GM13977 (cell line): ENCODE measurements at regions not wholly inside any gene's neighbourhood (a gene's known extent, or its start where the extent isn't known, plus 50 kb on each side); places are given as distances from the start of the nearest gene placed in this dataset.

Source experiments
- DNase-seq: peaks from one replicate; pipeline ENCODE4 v3.0.0; 2012; ENCODE audit warnings: low spot score
- CTCF ChIP-seq: IDR thresholded peaks from 2 replicates; pipeline ENCODE4 v1.5.1; 2012; ENCODE audit warnings: mild to moderate bottlenecking, control low read depth; ENCODE audit not compliant: insufficient read depth; ENCODE audit errors: extremely low read depth, missing control alignments
- in situ Hi-C: fragments of 300-500 bp; cut with MboI; formaldehyde crosslinking; loops from one replicate; pipeline ENCODE4 v1.12.0; 2022; ENCODE audit warnings: low sequenced_read_pairs, low pct_unique_long_range_greater_than_20kb, mixed read lengths, inconsistent platforms; ENCODE audit not compliant: unreplicated experiment

DNA sequence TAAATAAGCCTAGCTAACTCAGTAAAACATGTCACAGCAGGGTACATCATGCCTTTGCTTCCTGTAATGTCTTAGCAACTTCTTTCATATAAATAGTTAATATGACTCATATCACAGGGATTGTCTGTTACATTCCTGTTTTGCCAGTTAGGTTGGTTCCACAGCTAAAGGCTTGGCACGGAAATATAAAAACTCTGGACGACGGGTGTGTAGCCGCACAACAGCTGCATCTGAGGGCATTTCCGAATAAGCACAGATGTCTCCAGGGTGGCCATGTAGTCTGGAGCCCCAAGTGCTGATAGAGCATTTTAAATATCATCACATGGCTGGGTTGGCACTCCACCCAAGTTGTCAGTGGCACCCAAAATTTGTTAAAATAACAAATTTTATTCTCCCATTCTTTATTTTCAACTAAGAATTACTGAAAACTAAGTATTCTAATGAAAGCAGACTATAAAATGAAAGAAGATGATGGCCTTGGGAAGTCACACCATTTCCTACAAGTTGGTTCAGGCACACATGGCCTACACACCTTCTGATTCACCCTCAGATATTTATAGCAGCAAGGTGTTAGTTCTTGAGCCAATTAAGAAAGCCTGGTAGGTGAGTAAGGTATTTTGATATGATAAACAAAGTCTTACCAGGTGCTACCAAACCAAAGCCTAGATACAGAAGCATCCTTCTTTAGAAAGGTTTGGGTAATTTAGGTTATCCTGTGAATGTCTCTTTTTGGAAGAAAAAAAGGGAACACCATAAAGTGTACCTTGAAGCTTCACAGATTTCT is 61.8 kb upstream of the STK17B start:
- no peak for DNase-seq
- in situ Hi-C loops = no loop called here
- no peak for TF ChIP-seq CTCF

GRCh38 chr2:196233805-196234475 is 62.6 kb upstream of the STK17B start:
- no peak for TF ChIP-seq CTCF
- in situ Hi-C loops = no loop called here
- peak; percentile 12 for DNase-seq

GRCh38 chr2:196234672-196235071 is 63.3 kb upstream of the STK17B start:
- in situ Hi-C loops = no loop called here
- TF ChIP-seq CTCF = no peak
- DNase-seq = no peak

DNA sequence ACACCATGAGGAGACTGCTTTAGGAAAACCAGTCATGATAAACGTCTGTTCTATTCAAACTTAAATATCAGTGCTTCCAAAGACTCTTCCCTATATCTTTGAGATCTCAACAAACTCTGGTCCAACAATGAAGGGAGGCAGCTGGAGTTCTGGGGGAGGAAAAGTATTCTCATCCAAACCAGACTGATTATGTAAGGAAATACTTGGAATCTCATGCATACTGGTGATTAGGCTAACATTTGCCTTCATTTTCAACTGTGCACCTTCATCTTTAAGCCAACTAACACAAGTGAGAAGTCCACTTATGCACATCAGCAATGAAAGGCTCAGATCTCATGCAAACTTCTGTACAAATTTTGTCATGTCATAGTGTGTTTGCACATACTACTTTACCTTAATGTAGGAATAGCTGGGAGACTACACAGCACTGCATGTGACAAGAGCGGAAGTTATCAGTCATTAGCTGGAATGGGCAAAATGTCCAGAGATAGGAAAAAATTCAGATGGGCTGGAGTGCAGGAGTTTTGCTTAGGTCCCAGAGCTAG is 67.5 kb upstream of the STK17B start:
- in situ Hi-C loops = no loop called here
- no peak for DNase-seq
- no peak for TF ChIP-seq CTCF

GRCh38 chr2:196239622-196240587 is 68.5 kb upstream of the STK17B start:
- in situ Hi-C loops = no loop called here
- TF ChIP-seq CTCF = peak; percentile 10
- DNase-seq = peak; percentile 46

- no peak for DNase-seq
- peak; percentile 19 for TF ChIP-seq CTCF
- in situ Hi-C loops = no loop called here
These were observed 69.8 kb upstream of the STK17B start for GRCh38 chr2:196241175-196241574.
